GM18861 (cell line): ENCODE measurements at regions not wholly inside any gene's neighbourhood (a gene's known extent, or its start where the extent isn't known, plus 50 kb on each side); places are given as distances from the start of the nearest gene placed in this dataset.

Experiments used
- ATAC-seq: cut with Tn5 transposase; IDR thresholded peaks from one replicate; pipeline ENCODE4 v1.9.1; 2021; ENCODE audit not compliant: unreplicated experiment

GRCh38 chr17:79522414-79522813 lies 88.4 kb downstream of the RBFOX3 start:
- no peak for ATAC-seq

GRCh38 chr17:79521225-79521624 lies 89.6 kb downstream of the RBFOX3 start:
- ATAC-seq, result no peak

DNA sequence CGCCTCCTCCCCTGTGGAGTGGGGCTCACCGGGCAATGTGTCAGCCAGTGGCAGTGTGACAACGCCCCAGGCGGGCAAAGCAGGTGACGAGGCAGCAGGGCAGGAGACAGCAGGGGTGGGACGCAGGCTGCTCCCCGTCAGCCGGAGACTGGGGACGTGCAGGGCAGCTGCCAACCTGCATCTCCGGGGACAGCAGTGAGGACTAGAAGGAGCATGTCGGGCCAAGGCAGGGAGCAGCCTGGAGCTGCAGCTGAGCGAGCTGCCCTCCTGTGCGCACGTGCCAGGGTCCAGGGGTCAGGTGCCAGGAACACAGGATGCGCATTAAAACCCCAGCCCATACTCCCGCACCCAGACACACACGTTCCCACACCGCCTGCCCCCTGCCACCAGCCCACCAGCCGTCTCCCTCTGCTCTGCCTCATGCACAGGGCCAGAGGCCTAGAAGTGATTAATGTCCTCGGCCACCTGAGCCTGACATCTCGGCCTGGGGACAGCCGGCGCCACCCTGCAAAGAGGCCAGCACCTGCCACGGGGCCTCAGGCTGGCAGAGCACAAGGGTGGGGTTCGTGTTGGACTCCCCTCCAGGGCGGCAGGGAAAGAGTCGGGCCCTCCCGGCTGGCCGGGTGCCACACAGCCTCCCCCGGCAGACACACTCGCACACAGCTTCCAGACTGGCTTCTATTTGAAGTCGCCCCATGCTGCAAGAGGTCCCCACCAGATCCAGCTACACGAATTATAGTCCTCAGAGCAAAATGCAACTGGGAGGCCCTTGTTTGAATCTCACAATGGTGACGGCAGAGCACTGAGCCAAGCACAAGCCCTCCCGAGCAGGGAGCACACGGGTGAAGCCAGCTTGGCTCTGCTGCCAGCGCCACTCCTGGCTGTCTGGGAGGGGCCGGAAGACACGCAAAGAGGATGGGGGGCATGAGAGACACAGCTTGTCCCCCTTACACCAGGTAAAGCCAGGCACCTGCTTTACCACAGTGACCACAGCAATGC lies 90.4 kb downstream of the RBFOX3 start:
- ATAC-seq, result no peak

DNA sequence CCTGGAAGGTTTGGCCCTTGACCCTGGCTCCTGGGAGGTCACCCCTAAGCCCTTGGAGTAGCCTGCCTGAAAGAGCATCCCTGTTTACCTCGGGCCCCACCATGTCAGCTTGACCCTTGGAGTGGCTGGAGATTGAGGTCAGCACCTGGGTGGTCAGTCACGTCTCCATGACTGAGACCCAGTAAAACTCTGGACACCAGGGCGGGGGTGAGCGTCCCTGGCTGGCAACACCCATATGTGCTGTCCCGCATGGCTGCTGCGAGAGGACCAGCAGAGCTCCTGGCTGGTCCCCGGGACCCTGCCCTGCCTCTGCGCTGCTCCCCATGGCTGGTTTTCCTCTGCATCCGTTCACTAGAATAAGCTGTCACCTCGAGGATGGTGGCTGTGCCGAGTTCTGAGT lies 91.2 kb downstream of the RBFOX3 start:
- no peak for ATAC-seq

GRCh38 chr17:79518585-79519523 lies 92.0 kb downstream of the RBFOX3 start:
- no peak for ATAC-seq

- ATAC-seq, result no peak
Measured at GRCh38 chr17:79517827-79518584, 92.8 kb downstream of the RBFOX3 start.

- ATAC-seq, result no peak
Measured at GRCh38 chr17:79515646-79516571, 94.9 kb downstream of the RBFOX3 start.

DNA sequence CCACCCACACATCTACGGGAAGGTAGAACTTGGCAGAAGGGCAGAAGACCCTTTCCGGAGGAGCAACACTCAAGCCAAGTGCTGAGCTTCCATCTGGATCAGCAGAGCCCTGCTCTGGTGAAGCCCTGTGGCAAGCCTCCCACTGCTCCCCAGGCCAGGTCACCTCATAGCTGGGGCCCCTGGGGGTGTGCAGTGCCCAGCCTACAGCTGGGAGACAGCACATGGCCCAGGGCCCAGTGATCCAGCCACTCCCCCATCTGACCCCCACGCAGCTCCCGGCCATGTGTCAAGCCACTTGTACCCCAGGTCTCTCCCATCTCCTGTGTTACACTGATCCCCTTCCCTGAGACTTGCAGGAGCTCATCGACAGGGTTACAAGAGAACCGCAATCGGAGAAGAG lies 95.7 kb downstream of the RBFOX3 start:
- no peak for ATAC-seq

DNA sequence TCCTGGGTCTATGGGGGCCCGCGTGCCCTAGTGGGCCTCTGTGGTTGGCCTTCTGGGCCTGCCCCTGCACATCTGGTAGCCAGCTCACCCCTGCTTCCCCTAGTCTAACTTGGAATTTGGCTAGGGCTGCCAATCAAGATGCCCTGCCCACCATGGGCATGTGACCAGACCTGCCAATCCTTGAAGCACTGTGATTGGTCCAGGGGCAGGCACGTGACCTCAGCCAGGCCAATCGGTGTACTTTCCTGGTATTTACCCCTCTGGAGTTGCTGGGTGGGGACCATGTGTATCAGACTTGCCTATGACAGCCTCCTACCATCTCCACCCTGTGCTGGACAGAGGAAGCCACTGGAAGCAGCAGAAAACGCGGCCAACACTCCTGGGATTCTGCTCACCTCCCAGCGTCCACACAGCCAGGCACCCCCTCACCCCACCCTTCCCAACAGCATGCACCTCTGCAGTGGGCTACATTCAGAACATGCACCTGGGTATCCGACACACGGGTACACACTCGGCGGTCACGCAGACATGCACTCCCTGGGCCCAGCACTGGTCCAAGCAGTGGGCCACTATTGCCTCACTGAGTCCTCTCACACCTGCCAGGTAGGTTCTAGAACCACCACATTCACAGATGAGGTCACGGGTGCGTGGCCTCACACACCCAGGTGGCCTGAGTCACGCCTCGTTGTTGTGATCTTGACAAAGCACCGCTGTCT lies 96.9 kb downstream of the RBFOX3 start:
- no peak for ATAC-seq

- no peak for ATAC-seq
Measured at GRCh38 chr17:79513206-79513605, 97.6 kb downstream of the RBFOX3 start.

DNA sequence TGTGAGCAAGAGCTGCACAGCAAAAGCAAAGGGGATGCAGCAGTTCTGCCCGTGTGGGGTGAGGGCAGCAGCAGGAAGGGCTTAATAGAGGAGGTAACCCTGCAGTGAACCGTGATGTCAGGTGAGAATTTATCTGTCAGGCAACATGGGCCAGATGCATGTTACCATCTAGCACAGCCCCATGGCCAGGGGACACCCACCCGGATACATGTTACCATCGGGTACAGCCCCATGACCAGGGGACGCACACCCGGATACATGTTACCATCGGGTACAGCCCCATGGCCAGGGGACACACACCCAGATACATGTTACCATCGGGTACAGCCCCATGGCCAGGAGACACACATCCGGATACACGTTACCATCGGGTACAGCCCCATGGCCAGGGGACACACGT lies 99.4 kb downstream of the RBFOX3 start:
- no peak for ATAC-seq

DNA sequence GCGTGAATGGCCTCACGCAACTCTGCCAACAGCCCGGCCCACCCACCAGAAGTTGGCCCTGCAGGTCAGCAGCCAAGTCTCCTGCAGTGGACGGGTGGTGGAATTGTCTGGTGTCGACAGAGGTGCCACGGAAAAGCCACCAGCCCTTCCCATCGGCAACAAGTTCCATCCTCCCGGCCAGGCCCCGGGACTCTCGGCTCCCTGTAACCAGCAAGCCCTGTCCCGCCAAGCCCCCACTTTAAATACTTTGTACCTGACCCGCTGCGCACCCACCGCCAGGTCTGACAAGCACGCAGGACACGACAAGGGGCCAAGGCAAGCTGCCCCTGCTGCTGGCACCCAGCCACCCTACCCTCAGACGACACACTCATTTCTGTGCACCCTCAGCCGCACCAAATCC lies 100.8 kb downstream of the RBFOX3 start:
- no peak for ATAC-seq

DNA sequence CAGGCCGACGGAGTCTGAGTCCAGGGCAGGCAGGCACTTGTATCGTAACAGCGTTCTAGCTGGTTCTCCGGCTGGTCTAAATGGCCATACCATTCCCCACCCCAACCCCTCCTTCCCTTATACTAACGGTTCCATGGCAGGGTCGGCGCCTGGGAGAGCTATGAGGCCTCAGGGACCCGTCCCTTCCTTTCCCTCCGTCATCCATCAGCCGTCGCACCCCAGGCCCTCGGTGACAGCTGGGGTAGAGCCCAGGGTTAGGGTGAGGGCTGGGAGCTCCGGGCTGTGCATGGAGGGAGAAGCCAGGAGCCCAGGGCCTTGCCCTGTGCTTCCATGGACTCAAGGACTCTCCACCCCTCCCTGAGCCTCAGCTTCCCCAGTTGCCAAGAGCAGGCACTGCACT lies 101.4 kb downstream of the RBFOX3 start:
- no peak for ATAC-seq

- no peak for ATAC-seq
Measured at GRCh38 chr17:79509008-79509407, 101.8 kb downstream of the RBFOX3 start.

DNA sequence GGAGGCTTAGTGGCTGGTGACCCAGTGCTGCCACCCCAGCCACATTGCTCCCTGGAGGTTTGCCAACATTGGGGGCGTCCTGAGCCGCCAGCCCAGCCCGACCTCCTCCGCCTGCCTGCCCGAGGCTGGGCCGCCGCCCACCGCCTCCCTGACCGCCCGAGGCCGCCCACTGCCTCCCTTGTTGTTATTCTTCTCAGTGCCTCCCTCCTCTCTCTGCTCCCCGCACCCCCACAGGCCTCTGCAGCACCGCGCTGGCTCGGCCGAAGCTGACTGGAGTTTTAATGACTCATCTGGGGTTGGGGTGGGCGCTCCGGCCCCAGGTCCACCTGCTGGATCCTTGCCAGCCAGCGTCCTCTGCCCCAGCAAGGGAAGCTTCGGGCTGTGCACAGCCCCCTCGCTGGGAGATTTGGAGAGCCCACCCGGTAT lies 102.5 kb downstream of the RBFOX3 start:
- ATAC-seq, result no peak

GRCh38 chr17:79506955-79507354 lies 103.9 kb downstream of the RBFOX3 start:
- no peak for ATAC-seq

DNA sequence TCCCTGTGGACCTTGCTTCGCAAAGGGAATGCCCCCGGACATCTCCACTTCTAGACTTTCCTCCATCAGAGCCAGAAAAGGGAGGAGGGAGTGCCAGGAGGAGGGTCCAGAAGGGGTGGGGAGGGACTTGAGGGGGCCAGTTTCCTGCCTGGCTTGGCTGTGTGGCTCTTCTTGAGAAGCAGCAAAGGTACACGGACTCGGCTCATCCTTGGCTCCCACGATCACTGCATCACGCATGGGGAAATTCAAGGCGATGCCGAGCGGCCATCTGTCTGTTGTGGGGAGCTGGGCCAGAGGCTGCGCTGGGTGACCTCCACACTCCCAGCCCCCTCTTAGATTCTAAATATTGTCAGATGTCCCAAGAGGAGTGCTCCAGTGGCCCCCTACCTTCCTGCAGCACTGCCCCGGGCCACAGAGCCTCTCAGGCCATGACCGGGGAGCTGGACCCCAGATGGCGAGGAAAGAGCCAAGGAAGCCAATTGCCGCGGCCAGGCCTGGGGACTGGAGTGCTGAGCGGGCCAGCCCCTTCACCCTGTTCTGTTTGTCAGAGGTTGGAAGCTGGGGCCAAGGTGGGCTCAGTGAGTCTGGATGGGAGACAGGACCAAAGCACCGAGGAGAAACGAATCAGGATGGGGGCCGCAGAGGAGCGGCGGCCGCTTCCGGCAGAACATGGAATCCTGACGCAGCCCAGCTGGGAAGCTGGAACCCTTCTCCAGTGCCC lies 104.5 kb downstream of the RBFOX3 start:
- ATAC-seq, result no peak

DNA sequence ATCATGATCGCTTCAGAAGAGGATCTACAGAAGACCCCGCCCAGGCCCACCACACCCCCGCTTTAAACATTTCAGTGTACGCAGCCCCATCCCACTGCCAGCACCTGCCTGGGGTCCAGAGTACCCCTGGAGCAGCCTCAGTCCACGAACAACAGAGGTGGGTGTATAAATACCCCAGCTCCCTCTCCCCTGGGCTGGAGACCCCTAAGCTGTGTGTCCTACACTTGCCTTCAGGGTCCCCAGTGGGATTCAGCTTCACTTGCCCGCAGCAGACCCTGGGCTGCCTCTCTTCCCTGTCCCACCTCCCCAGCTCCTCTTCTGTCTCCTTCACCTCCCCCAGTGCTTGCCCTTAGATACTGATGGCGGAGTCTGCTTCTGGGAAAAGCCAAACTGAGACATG lies 105.7 kb downstream of the RBFOX3 start:
- ATAC-seq, result no peak

- no peak for ATAC-seq
Measured at GRCh38 chr17:79504181-79504605, 106.7 kb downstream of the RBFOX3 start.
